ENCODE measurements at regions not wholly inside any gene's neighbourhood (a gene's known extent, or its start where the extent isn't known, plus 50 kb on each side); places are given as distances from the start of the nearest gene placed in this dataset.

DNA sequence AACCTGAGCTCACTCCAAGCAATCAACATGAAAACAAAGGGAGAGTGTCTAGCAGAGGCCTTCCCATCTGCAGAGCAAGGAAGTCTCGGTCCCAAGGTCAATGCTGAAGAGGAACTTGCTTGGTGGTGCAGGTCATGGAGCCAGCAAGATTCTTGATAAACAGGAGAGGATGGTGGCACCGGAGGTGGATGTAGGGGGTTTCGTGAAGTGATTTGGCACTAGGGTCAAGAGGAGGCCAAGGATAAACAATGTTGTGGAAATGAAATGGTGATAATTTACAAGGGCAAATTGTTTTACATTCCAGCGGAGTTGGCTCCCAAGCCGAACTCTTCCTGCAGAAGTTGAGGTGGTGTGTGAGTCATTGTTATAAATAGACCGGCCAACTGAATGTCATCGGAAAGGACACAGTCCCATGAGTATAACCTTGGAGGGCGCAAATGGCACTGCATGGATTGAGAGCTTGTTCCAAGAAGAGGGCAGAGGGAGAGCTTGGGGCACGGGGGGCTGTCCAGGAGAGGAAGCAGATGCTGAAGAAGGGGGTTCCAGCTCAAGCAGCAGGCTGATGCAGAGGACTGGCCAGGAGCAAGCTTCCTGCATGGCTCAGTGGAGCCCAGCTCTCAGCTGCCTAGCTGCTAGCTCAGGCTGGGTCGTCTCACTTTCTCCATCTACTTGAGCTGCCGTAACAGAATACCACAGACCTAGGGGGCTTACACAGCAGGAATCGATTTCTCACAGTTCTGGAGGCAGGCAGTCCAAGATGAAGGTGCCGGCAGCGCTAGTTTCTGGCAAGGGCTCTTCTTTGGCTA is 136.6 kb downstream of the COPRS start:
- no peak for TF ChIP-seq EMX1 (CRISPR knock-in tag; IDR thresholded peaks at IDR 0.05)
- TF ChIP-seq, protein P1, sequence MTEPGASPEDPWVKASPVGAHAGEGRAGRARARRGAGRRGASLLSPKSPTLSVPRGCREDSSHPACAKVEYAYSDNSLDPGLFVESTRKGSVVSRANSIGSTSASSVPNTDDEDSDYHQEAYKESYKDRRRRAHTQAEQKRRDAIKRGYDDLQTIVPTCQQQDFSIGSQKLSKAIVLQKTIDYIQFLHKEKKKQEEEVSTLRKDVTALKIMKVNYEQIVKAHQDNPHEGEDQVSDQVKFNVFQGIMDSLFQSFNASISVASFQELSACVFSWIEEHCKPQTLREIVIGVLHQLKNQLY (CRISPR knock-in tag; IDR thresholded peaks at IDR 0.05) = no peak
- no peak for TF ChIP-seq JAZF1 (CRISPR knock-in tag; IDR thresholded peaks at IDR 0.05)
- no peak for TF ChIP-seq ATF6 (CRISPR knock-in tag; IDR thresholded peaks at IDR 0.05)
- no peak for TF ChIP-seq FOXJ3 (CRISPR knock-in tag; IDR thresholded peaks at IDR 0.05; ENCODE audit: borderline replicate concordance)
- TF ChIP-seq, protein P2, sequence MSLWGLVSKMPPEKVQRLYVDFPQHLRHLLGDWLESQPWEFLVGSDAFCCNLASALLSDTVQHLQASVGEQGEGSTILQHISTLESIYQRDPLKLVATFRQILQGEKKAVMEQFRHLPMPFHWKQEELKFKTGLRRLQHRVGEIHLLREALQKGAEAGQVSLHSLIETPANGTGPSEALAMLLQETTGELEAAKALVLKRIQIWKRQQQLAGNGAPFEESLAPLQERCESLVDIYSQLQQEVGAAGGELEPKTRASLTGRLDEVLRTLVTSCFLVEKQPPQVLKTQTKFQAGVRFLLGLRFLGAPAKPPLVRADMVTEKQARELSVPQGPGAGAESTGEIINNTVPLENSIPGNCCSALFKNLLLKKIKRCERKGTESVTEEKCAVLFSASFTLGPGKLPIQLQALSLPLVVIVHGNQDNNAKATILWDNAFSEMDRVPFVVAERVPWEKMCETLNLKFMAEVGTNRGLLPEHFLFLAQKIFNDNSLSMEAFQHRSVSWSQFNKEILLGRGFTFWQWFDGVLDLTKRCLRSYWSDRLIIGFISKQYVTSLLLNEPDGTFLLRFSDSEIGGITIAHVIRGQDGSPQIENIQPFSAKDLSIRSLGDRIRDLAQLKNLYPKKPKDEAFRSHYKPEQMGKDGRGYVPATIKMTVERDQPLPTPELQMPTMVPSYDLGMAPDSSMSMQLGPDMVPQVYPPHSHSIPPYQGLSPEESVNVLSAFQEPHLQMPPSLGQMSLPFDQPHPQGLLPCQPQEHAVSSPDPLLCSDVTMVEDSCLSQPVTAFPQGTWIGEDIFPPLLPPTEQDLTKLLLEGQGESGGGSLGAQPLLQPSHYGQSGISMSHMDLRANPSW (CRISPR knock-in tag; conservative IDR thresholded peaks at IDR 0.05; ENCODE audit: low read depth) = no peak
- TF ChIP-seq RORB (CRISPR knock-in tag; IDR thresholded peaks at IDR 0.05) = no peak
- TF ChIP-seq, protein P3, sequence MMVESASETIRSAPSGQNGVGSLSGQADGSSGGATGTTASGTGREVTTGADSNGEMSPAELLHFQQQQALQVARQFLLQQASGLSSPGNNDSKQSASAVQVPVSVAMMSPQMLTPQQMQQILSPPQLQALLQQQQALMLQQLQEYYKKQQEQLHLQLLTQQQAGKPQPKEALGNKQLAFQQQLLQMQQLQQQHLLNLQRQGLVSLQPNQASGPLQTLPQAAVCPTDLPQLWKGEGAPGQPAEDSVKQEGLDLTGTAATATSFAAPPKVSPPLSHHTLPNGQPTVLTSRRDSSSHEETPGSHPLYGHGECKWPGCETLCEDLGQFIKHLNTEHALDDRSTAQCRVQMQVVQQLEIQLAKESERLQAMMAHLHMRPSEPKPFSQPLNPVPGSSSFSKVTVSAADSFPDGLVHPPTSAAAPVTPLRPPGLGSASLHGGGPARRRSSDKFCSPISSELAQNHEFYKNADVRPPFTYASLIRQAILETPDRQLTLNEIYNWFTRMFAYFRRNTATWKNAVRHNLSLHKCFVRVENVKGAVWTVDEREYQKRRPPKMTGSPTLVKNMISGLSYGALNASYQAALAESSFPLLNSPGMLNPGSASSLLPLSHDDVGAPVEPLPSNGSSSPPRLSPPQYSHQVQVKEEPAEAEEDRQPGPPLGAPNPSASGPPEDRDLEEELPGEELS (CRISPR knock-in tag; IDR thresholded peaks at IDR 0.05) = no peak
- no peak for TF ChIP-seq AFF4 (CRISPR knock-in tag; IDR thresholded peaks at IDR 0.05; ENCODE audit: borderline replicate concordance)
- no peak for TF ChIP-seq PRDM15 (CRISPR knock-in tag; IDR thresholded peaks at IDR 0.05)
- no peak for TF ChIP-seq NR3C1 (CRISPR knock-in tag; conservative IDR thresholded peaks at IDR 0.05; ENCODE audit: low read depth)
- TF ChIP-seq ZBTB21 (CRISPR knock-in tag; IDR thresholded peaks at IDR 0.05; ENCODE audit: borderline replicate concordance) = no peak
- no peak for TF ChIP-seq ZBTB43 (CRISPR knock-in tag; IDR thresholded peaks at IDR 0.05)
- no peak for TF ChIP-seq ZNF423 (CRISPR knock-in tag; IDR thresholded peaks at IDR 0.05)
- TF ChIP-seq ZNF219 (CRISPR knock-in tag; IDR thresholded peaks at IDR 0.05; ENCODE audit: borderline replicate concordance) = no peak
- ChIA-PET CTCF (interaction anchor here (0.6 to 1.5 kb wide), 2 partner anchors 11 to 180 kb away, joined by 3 read pairs; no protein-coding TSS in a partner anchor), POLR2A (no interaction called here)
- H3K27me3 Mint-ChIP-seq (ENCODE audit: low read depth) = no peaks in the 10 kb centered on the region
- no peaks in the 10 kb centered on the region for H3K36me3 Mint-ChIP-seq
- no peaks in the 10 kb centered on the region for H3K4me1 Mint-ChIP-seq
- no peak for DNase-seq (ENCODE audit: low spot score)
- no peak for ATAC-seq
- H3K9me3 Mint-ChIP-seq = no peaks in the 10 kb centered on the region
- no peak overlapping the region for H3K27ac Mint-ChIP-seq
- no peak overlapping the region for H3K4me3 Mint-ChIP-seq

All from WTC11 (cell line).